Esophagus (tissue), 2 donors: ENCODE measurements at regions not wholly inside any gene's neighbourhood (a gene's known extent, or its start where the extent isn't known, plus 50 kb on each side); places are given as distances from the start of the nearest gene placed in this dataset.
A peak's percentile ranks its signal among the peaks of the same experiment; 100 is the strongest.

Experiments used
- H3K27ac ChIP-seq, 2 donors: one replicate each; pipeline ENCODE4 v1.5.1; 2013; ENCODE audit warnings: low read depth in 2 of 2, mild to moderate bottlenecking in 2 of 2, inconsistent platforms in 1 of 2, low read length in 1 of 2, moderate library complexity in 1 of 2
- H3K27me3 ChIP-seq, 2 donors: one replicate each; pipeline ENCODE4 v1.6.1; 2013; ENCODE audit warnings: low read length in 2 of 2, control low read depth in 1 of 2, mild to moderate bottlenecking in 1 of 2; ENCODE audit not compliant: insufficient read depth in 2 of 2, control insufficient read depth in 1 of 2
- H3K36me3 ChIP-seq, 2 donors: one replicate each; pipeline ENCODE4 v1.6.1; 2013; ENCODE audit warnings: low read length in 1 of 2; ENCODE audit not compliant: control insufficient read depth in 2 of 2, insufficient read depth in 2 of 2
- H3K4me1 ChIP-seq, 2 donors: one replicate each; pipeline ENCODE4 v1.6.1; 2013; ENCODE audit warnings: low read length in 1 of 2; ENCODE audit not compliant: control insufficient read depth in 2 of 2, insufficient read depth in 2 of 2
- H3K4me3 ChIP-seq, 2 donors: one replicate each; pipeline ENCODE4 v1.5.1; 2013; ENCODE audit warnings: low read length in 2 of 2, mild to moderate bottlenecking in 2 of 2, low read depth in 1 of 2, moderate library complexity in 1 of 2
- H3K9me3 ChIP-seq, 2 donors: one replicate each; pipeline ENCODE4 v1.6.1; 2013; ENCODE audit warnings: mild to moderate bottlenecking in 2 of 2, low read depth in 1 of 2, low read length in 1 of 2, moderate library complexity in 1 of 2; ENCODE audit not compliant: control insufficient read depth in 2 of 2, insufficient read depth in 1 of 2
- WGBS, 2 donors: extraction: QIAGEN DNeasy Blood & Tissue Kit; methylation state at CpG; one replicate each; pipeline ENCODE4 v1.1.7; 2013; 5-methylcytosine and 5-hydroxymethylcytosine counted together
- donor health status: healthy with polysubstance abuse.
- donor health status: Bipolar disorder and iron deficiency.

DNA sequence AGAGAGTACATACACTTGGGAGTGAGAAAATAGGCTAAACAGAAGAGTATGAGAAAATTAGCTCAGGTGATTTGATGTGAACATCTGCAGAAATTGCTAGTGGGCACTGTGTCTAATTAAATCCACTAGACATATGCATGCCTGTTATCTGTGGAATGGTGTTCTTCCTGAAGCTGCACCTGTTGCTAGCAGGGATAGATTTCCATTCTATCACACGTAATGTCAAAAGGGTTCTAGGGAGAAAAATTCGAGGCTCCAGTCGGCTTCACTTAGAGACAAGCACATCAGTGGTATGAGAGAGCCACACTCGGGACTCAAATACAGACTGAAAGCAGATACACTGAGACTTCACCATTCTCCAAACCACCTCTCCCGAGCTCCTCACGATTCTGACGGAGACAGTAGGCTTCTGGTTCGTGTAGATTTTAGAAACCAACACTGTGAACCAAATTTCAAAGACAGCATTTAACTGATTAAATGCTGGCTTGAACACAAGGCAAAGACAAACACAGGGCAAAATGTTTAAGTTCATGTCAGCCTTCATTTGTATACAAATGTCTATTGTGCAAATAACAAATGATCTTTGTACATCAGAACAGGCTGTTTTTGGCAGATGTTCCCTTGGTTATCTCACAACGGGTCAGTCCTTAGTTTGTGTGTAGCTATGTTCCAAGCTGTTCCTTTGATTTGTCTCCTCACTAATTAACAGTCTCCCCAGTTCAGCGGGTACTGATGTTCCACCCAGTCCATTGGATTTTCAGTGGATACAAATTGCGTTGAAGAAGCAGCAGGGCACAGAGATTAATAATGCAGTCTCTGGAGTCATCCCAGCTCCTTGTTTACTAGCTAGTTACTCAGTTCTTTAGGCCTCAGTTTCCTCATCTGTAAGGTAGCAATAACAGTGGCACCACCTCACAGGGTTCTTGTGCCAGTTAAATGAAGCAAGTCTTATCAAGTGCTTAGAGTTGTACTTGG, 131.0 kb upstream of the IFNGR1 start:
- H3K27me3 ChIP-seq, result no peaks in the 10 kb centered on the region
- no peaks in the 10 kb centered on the region for H3K9me3 ChIP-seq
- 58 to 61% methylated on average over 11 of the region's 11 CpGs for WGBS, 2 donors
- no peak overlapping the region for H3K4me3 ChIP-seq
- H3K36me3 ChIP-seq, result no peaks in the 10 kb centered on the region
- H3K27ac ChIP-seq, result no peak overlapping the region
- H3K4me1 ChIP-seq, result no peaks in the 10 kb centered on the region

DNA sequence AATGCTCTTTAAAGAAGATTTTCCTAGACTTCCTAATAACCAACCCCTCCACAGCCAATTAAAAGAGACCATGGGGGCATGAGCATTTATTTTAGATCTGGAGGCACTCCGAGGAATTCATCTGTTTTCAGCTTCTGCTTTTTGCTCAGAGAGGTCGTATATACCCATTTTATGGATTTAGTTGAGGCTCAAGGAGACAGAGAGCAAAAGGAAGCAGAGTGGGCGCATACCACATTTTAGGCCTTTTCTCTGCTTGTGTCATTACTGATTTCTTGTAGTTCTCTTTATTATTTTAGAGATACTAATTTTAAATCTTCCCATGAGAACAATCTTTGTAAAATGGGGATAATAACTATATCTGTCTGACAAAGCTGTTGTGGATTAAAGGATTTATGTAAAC, 129.6 kb upstream of the IFNGR1 start:
- WGBS, 2 donors, result 86 to 91% methylated on average over 3 of the region's 3 CpGs
- Histone ChIP-seq H3K4me3 (no peak overlapping the region), H3K9me3 (no peaks in the 10 kb centered on the region), H3K4me1 (no peaks in the 10 kb centered on the region), H3K27ac (no peak overlapping the region), H3K27me3 (no peaks in the 10 kb centered on the region), H3K36me3 (no peaks in the 10 kb centered on the region)

DNA sequence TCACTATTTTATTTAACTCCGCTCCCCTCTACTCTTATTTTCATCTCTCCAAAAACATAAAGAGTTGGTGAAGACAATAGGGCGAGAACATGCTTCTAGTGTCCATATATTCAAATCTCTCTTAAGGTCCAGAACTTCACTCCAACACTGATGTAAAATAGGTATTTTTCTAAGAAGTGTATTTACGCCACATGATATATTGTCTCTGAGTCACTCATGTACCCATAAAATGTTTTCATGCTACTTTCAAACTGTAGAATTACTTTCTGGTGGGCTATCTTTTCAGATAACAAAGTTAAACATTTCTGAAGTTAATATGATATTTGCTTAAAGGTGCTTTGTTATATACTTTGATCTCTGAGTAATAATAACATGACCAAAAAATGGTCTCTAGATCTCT, 124.1 kb upstream of the IFNGR1 start:
- H3K9me3 ChIP-seq, result no peaks in the 10 kb centered on the region
- H3K27me3 ChIP-seq, result no peaks in the 10 kb centered on the region
- peaks cover 0 to 2% of the 10 kb centered on the region in 2 donors for H3K4me1 ChIP-seq
- 81 to 93% methylated on average over 3 of the region's 3 CpGs for WGBS, 2 donors
- H3K36me3 ChIP-seq, result no peaks in the 10 kb centered on the region
- no peak overlapping the region for H3K4me3 ChIP-seq
- no peak overlapping the region for H3K27ac ChIP-seq

- H3K36me3 ChIP-seq, result no peaks in the 10 kb centered on the region
- H3K4me3 ChIP-seq, result peak overlapping the region in 1 of 2 donors; percentile 27
- H3K27me3 ChIP-seq, result no peaks in the 10 kb centered on the region
- H3K27ac ChIP-seq, result no peak overlapping the region
- H3K9me3 ChIP-seq, result no peaks in the 10 kb centered on the region
- 36 to 43% methylated on average over 12 of the region's 12 CpGs for WGBS, 2 donors
- H3K4me1 ChIP-seq, result peaks cover 0 to 2% of the 10 kb centered on the region in 2 donors
Observed at GRCh38 chr6:137342607-137343190, 123.5 kb upstream of the IFNGR1 start.

GRCh38 chr6:137341681-137342195, 122.6 kb upstream of the IFNGR1 start:
- peaks cover 0 to 2% of the 10 kb centered on the region in 2 donors for H3K4me1 ChIP-seq
- no peaks in the 10 kb centered on the region for H3K36me3 ChIP-seq
- no peak overlapping the region for H3K4me3 ChIP-seq
- no peaks in the 10 kb centered on the region for H3K9me3 ChIP-seq
- no peaks in the 10 kb centered on the region for H3K27me3 ChIP-seq
- WGBS, 2 donors, result 57 to 65% methylated on average over 15 of the region's 15 CpGs
- H3K27ac ChIP-seq, result no peak overlapping the region

DNA sequence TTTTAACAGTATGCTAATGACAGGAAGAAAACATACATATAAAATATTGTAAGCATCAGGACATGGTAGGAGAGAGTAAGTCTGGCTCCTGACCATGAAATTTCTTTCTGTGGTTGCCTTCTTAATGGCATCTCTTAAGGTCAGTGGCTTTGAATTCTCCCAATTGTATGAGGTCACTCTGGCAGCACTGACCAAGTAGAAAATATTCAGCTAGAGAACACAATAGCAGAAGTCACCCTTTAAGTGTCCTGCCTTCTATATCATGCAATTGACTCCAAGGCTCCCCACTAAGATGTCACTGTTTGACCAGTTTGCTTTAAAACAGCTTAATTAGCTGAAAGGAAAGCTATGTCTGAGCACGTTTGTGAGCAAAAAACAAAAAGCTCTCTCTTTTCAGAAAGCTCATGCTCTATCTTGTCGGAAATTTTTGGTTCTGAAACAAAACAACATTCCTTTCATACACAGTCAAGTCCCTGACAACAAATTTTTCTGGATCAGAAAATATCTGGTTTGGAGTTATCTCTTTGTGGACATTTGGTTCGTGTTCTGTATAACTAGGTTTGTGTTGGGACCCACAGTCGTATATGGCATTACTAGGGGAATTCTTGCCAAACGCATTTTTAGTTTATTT, 120.9 kb upstream of the IFNGR1 start:
- no peak overlapping the region for H3K27ac ChIP-seq
- no peaks in the 10 kb centered on the region for H3K9me3 ChIP-seq
- H3K27me3 ChIP-seq, result no peaks in the 10 kb centered on the region
- no peak overlapping the region for H3K4me3 ChIP-seq
- peaks cover 0 to 2% of the 10 kb centered on the region in 2 donors for H3K4me1 ChIP-seq
- H3K36me3 ChIP-seq, result no peaks in the 10 kb centered on the region
- WGBS, 2 donors, result 36 to 41% methylated on average over 5 of the region's 5 CpGs

DNA sequence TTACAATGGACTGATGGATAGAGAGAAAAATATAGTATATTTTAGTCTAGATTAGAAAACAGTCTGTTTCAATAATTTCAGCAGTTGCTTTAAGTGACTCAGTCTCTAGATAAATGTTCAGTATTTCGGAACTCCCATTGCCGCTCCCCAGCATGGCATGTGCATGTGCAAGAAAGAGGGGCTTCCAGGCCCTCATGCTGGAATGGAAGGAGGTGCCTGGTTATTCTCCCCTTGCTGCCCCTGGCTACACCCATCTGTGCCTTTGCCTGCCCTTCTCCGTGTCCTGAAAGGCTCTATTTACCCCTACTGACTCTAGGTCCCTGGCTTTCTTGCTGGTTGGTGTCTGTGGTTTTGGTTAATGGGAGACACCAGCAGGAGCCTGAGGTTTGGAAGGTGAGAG, 115.7 kb upstream of the IFNGR1 start:
- Histone ChIP-seq H3K4me1 (no peaks in the 10 kb centered on the region), H3K27me3 (no peaks in the 10 kb centered on the region), H3K4me3 (no peak overlapping the region), H3K9me3 (no peaks in the 10 kb centered on the region), H3K27ac (no peak overlapping the region), H3K36me3 (no peaks in the 10 kb centered on the region)
- 94 to 95% methylated on average over 3 of the region's 3 CpGs for WGBS, 2 donors

DNA sequence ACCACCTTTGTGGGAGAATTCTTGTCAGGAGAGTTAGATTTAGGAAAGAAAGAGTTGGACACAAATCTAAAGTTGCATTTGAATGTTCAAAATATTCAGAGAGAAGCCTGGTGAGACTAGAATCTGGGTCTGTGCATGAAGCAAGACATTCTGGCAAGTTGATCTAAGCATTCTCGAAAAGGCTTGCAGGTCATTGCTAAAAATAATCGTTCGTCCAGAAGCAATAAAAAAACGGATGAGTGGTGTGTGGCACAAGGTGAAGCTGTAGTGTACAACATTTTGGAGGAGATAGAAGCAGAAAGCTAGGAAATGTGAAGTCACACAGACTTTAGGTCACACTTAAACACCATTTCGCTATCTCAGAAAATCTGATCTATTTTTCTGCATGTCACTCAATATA, 114.9 kb upstream of the IFNGR1 start:
- Histone ChIP-seq H3K4me3 (no peak overlapping the region), H3K9me3 (no peaks in the 10 kb centered on the region), H3K27ac (no peak overlapping the region), H3K27me3 (no peaks in the 10 kb centered on the region), H3K4me1 (no peaks in the 10 kb centered on the region), H3K36me3 (no peaks in the 10 kb centered on the region)
- WGBS, 2 donors, result 83 to 84% methylated on average over 5 of the region's 5 CpGs

GRCh38 chr6:137332637-137333280, 113.6 kb upstream of the IFNGR1 start:
- Histone ChIP-seq H3K27me3 (no peaks in the 10 kb centered on the region), H3K36me3 (no peaks in the 10 kb centered on the region), H3K9me3 (no peaks in the 10 kb centered on the region), H3K4me3 (no peak overlapping the region), H3K4me1 (no peaks in the 10 kb centered on the region), H3K27ac (no peak overlapping the region)
- WGBS, 2 donors, result 70 to 71% methylated on average over 8 of the region's 8 CpGs
